NCI-H2029 (cell line): ENCODE measurements at regions not wholly inside any gene's neighbourhood (a gene's known extent, or its start where the extent isn't known, plus 50 kb on each side); places are given as distances from the start of the nearest gene placed in this dataset.

Source experiments
- DNase-seq: peaks from one replicate; lab custom pipeline; 2025; lab: John Stamatoyannopoulos, UW

DNA sequence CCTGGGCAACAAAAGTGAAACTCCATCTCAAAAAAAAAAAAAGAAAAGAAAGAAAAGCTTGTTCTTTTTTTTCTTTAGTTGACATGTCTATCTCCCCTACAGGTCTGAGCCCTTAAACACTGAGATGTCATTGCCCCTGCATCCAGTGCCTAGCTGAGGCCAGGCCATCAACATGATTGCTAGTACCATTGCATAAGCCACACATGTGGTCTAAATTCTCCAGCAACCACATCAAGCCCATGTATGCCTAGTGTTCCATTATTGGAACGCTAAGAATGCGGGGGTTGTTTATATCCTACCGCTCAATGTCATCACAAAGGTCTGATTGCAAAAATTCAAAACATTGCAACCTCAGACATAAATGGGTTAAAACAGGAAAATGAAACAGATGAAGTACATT is 62.7 kb downstream of the NPTX2 start:
- no peak for DNase-seq

DNA sequence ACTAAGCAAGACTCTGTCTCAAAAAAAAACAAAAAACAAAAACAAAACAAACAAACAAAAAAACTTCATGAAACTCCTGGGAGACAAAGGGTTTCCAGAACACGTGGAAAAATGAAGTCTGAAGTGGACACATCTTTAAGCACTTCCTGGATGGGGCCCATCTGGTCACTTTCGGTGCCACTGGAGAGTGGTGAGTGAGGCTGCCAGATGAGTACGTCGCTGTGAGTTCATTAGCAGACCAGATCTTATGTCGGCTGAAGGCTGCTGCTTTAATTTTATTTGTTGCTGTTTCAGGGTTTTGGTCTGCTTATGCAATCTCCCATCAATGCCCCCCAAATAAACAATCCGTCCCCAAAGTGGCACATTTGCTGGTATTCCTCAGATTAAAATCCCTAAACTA is 64.4 kb downstream of the NPTX2 start:
- peak; percentile 35 for DNase-seq

DNA sequence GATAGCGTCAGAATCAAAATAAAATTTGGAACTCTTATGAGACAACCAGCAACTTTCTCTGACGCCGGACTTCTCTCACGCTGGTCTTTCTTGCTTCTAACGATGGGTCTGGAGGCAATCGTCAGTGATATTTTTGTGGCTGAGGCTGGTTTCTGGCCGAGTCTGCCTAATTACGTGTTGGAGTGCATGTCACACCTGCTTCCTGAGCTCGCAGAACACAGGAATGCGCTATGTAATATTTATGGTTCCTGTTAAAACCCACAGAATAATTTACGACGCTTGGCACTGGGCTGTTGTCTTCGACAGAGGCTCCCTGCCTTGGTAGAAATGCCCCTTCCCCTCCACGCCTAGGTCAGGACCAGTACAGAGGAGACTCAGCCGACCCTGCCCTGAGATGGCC is 64.9 kb downstream of the NPTX2 start:
- peak; percentile 61 for DNase-seq

DNA sequence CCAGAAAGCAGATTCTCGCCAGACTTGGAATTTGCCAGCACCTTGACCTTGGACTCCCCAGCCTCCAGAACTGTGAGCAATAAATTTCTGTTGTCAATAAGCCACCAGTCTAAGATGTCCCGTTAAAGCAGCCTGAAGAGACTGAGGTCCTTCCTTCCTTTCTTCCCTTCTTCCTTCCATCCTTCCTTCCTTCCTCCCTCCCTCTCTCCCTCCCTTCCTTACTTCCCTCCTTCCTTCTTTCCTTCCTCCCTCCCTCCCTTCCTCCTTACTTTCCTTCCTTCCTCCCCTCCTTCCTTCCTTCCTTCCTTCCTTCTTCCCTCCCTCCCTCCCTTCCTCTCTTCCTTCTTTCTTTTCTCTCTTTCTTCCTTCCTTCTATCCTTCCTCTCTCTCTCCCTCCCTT is 66.4 kb downstream of the NPTX2 start:
- DNase-seq, result no peak

DNA sequence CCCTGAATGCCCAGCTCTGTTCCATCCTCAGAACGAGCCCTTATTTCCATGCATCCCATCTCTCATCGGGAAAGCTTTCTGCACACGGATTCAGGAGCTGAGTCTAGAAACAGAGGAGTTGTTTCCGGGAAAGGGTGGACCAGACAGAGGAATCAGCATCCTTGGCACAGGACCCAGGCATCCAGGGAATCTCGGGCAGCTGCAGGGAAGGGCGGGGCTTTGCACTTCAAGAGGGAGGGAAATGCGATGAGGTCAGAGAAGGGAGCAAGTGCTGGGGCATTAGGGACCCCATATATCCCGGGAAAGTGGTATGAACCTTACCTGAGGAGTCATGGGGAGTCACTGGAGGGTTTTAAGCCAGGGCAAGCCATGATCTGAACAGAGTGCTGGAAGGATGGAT is 68.5 kb downstream of the NPTX2 start:
- no peak for DNase-seq

DNA sequence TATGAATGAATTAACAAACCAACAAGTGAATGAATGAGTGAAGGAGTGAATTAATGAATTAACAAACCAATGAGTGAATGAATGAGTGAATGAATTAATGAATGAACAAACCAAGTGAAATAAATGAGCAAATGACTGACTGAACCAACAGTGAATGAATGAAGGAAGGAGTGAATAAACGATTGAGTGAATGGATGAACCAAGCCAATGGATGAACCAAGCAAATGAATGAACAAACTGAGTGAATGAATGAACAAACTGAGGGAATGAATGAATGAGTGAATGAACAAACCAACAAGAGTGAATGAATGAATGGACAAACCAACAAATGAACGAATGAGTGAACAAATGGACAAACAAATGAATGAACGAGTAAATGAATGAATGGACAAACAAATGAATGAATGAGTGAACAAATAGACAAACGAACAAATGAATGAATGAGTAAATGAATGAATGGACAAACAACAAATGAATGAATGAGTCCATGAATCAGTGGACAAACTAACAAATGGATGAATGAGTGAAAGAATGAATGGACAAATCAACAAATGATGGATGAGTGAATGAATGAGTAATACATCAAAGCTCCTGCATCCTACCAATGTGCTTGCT is 69.5 kb downstream of the NPTX2 start:
- no peak for DNase-seq

DNA sequence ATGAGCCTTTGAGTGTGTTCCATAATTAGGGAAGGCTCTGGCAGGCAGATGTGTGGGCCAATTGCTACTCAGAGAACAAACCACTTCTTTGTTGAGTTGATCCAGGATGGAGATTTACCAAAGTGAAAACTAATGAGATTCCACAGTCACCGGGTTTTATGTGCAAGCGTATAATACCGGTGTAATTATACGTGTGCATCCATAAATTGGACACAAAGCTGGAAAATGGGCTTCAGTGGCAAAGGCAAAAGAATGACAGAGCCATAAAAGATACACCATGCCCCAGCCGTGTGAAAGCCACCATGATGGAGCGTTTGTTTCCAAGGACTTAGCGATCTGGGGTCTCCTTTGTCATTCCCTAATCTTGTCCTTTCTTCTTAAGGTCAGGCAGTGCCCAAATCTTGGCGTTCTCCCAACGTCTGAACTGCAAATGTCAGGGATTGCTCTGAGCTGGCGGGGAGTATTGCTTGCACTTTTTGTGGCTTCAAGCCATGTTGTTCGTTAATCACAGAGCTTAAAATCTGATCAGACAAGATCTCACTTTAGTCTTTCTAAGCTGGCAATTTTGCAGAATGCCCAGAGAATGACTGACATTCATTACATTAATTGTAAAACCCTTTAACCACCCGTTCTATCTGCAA is 70.1 kb downstream of the NPTX2 start:
- DNase-seq, result peak; percentile 29

DNA sequence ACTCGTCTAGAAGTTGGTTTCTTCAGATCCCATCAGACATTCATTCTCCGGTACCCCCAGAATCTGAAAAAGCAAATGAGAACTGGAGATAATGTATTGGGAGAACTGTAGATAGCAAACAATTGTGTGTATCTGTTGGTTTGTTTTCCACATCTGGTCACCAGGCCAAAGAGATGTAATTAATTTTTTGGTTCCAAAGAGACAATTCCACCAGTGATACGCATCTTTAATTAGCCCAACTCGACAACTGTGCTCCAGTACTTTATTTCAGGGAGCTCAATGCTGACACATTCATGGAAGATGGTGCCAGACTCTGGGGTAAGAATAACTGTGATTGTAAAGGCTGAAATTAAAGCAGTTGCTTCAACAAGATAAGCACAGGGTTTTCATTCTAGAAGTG is 74.5 kb downstream of the NPTX2 start:
- DNase-seq, result no peak

DNA sequence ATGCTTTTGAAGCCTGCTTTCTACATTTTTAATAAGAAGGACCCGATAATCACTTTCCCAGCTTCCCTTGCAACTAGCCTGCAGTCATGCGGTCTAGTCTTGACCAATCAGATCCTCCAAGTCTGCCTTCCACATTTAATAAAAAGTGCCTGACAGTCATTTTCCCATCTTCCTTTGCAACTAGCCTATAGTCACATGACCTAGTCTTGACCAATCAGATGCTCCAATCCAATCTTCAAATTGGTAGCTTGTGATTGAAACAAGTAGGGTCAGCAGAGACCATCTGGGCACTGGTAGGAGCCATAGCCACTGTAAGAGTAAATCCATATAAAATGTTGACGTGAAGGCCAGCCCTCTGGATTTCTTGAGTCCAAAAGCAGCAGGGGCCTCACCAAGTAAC is 80.0 kb downstream of the NPTX2 start:
- no peak for DNase-seq

DNA sequence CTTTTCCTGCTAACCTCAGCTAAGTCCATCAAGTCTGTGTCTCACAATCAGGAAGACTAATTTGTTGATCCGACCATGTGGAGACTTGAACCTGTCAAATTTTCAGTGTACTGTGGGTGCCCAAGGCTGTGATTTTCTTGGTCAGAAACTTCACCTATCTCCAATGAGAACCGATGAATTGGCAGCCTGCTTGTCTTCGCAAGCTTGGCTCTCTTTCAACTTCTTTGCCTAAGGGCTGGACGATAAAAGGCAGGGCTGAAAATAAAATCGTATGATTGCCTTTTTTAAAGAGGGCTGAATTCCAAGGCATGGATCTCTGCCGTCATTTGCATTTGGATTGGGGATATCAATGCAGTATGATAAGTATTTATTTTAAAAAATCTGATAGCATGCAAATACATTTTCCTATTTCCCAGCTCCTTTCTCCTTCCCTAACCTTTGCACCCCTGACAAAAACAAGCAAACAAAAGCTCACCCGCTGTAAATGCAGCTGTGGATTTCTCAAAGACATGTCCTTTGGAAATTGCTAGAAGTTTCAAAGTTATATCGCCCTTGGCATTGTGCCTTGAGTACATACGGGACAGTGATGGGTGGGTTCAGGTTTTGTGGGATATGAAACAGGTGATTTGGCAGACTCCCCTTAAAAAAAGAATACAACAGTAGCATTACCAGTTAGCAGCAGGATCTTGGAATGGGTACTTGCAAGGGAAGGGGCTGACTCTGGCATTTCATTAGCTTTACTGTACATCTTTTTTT is 80.6 kb downstream of the NPTX2 start:
- DNase-seq, result no peak

DNA sequence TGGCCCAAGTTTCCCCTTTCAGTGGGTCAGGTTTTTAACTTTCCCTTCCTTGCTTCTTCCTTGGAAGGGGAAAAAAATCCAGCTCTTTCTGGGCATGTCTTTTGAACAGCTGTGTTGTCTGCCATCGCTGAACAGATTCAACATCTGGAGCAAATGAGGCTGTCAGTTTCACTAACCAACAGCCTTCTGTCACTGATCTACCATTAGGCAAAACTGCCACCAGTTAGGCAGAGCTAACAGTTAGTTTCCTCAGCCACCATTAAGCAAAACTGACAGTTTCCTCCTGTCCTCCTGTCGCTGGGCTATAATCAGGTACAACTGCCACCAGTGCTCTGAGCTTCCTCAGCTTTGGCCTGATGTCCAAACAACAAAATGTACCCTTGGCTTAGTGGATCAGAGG is 81.9 kb downstream of the NPTX2 start:
- no peak for DNase-seq

DNA sequence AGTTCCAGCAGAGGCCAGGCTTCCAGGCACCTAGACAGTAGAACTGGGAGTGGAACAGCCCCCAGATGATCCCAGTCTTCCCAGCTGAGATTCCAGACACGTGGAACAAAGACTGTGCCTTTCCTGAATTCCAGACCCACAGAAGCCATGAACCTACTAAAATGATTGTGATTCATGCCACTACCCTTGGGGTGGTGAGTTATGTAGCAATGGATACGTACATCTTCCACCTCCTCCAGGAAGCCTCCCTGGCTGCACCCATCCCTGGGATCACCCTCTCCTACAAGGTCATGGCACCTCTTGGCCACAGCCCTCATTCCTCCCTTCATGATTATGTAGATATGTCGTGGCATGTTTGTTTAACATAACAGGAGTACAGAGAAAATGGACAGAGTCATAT is 83.4 kb downstream of the NPTX2 start:
- no peak for DNase-seq

DNA sequence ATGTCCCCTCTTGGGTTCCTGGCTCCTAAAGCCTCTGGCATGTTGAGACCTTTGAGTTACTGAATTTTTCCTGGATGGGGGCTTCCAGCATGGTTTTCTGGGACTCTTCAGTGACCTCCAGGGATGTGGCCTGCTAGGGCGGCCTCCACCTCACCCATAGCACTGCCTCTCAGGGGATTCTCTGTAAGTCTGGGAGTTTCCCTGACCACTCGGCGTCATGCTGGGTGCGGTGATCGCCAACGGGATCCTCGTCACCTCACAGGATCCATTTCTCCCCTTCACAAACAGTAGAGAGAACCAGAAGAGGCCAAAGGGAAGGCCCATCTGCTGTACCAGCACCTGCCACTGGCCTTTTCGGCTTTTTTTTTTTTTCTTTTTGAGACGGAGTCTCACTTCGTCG is 84.3 kb downstream of the NPTX2 start:
- no peak for DNase-seq

DNA sequence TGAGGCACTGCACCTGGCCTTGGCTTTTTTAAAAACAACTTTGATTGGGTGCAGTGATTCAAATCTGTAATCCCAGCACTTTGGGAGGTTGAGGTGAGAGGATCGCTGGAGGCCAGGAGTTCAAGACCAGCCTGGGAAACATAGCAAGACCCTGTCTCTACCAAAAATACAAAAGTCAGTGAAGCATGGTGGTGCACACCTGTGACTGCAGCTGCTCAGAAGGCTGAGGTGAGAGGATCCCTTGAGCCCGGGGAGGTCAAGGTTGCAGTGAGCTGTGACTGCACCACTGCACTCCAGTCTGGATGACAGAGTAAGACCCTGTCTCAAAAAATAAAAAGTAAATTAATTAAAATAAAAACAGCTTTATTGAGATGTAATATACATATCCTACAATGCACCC is 84.9 kb downstream of the NPTX2 start:
- no peak for DNase-seq

DNA sequence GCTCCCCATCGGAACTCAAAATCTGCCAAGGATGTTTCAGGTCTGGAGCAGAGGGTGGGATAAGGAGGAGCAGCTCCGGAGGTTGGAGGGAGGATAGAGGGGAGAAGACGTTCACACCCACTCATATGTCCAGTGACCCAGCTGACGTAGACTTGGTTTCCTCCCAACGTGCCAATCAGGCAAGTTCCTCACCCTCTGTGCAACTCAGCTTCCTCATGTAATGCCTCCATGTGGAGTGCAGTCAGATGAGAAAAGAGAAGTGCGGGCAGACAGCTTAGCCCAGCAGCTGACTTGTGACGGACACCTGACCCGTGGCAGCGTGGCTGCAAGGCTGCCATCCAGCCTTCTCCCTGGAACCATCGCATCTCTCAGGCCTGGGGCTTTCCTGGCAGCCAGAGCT is 86.8 kb downstream of the NPTX2 start:
- DNase-seq, result no peak

DNA sequence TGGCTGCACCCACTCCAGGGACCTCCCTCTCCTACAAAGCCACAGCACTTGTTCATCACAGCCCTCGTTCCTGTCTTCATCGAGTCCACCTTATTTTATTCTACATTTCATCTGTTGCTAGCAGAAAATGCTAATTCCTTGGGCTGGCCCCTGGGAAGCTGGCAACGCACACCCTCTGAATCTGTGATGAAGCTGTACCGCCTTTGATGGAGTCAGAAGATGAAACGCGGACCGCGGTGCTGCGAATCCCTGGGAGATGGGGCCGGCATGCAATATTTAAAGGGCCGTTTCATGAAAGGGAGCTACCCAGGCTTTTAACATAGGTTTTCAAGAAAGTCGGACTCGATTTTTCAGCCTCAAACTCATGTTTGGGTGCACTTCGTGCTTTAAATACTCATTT is 88.5 kb downstream of the NPTX2 start:
- no peak for DNase-seq

DNA sequence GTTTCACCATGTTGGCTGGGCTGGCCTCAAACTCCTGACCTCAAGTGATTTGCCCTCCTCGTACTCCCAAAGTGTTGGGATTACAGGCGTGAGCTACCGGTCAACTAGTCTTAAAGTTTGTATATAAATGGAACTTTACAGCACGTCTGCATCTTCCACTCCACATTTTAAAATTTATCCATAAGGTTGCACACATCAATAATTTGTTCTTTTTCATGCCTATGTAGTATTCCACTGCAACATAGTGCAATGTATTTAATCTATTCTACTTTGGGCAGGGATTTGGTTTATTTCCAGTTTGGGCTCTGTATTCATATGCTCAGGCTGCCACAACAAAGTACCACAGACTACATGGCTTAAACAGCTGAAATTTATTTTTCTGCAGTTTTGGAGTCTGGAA is 90.0 kb downstream of the NPTX2 start:
- DNase-seq, result no peak

DNA sequence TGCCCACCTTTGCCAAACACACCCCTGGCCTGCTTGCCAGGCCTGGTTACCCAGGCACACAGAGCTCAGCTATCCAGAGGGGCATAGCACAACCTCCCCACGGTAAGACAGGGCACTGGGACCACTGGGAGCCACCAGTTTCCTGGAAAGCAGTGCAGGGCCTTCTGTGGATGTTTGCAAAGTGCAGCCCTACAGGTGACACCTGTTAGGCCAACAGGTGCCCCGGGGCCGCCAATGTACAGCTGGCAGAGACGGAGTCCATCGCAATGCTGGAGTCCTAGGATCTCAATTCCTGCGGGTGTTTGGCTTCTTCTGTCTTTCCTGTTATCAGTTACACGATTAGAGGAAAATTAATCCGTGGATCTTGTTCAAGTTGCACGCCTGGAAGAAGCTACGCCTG is 94.9 kb downstream of the NPTX2 start:
- no peak for DNase-seq

DNA sequence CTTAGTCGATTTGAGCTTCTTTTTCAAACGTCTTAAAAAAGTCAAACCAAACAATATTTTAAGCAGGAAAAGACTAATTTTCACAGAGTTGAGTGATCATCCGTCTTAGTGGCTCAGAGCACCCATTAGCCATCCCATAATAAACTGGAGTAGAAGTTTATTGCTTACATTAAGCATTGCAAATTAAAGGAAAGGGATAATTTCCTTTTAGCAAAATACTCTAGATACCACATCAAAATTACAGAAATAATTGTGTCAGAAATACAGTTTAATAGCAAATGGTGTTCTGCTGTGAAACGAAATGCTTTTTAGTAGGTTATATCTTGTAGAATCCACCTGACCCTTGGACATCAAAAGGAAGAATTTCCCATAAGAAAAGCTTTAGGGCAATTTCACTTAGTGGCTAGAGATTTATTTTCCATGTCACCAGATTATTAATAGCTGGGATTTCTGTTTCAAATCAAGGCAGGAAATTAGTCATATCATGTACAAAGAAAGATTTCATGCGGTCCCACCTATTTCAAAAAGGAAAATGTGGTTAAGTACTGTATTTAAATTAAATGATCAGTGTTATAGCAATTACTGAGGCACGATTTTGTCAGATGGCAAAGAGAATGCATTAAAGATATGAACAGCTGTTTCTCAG is 96.2 kb downstream of the NPTX2 start:
- no peak for DNase-seq

DNA sequence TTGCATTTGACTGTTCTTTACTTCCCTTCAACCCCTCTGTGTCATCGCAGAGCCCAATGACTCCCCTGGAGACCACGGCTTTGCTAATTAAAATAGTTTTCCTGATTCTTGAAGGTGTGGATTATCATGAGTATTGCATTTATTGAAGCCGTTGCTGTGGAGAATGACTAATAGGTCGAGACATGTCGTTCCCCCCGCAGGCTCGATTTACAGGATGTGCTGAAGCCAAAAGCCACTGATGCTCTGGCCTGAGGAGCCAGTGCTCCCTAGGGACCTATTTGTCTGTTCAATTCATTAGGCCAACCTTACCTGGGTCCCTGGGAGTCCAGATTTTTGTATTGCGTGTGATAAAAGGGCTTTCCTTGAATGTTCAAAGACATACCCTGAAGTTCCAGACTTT is 102.3 kb downstream of the NPTX2 start:
- no peak for DNase-seq

DNA sequence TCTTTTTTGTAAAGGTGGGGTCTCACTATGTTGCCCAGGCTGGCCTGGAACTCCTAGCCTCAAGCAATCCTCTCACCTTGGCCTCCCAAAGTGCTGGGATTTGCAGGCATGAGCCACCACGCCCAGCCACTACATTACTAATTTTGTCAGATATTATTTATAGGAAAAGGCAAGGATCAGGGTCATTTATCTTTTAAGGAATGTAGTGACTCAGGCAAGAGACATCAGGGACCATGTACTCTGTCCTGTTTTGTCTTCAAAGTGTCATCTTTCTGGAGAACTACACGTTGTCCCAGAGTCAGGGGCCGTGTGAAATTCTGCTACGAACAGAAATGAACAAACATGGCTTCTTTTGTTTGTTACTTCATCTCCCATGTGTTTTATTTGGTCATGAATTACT is 105.3 kb downstream of the NPTX2 start:
- DNase-seq, result no peak

DNA sequence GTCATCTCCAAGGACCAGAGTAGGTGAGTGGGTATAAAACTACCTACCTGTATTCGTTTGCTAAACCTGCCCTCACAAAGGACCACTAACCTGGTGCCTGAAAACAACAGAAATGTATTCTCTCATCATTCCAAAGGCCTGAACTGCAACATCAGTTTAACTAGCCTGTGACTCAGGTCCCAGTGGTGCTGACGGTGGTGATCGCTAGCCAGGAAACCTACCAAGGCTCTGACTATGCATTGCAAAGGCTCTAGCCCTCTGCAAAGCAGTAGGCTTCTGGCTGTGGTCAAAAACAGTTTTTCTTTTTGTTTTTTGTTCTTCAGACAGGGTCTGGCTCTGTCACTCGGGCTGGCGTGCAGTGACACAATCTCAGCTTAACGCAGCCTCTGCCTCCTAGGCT is 107.5 kb downstream of the NPTX2 start:
- DNase-seq, result no peak

DNA sequence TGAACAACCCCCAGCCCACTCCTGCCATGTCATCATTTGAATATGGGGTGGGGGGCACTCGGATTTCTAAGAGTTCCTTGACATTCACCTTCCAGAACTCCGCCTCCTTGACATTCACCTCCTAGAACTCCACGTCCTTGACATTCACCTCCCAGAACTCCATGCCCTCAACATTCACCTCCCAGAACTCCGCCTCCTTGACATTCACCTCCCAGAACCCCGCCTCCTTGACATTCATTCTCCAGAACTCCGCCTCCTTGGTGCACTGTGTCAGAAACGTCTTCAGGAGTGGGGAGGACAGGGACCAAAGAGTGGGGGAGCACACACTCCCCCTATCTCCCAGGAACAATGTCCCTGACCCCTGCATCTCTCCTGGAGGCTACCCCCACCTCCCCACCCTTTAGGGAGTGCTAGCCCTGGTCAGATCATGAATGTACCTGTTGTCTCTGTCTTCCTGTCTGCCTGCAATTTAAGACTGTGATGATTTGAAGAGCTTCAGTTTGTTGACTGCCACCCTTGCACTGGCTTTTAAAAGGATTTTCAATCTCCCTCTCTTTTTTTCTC is 110.1 kb downstream of the NPTX2 start:
- DNase-seq, result no peak
